22Rv1 (cell line): ENCODE measurements at regions not wholly inside any gene's neighbourhood (a gene's known extent, or its start where the extent isn't known, plus 50 kb on each side); places are given as distances from the start of the nearest gene placed in this dataset.

Experiments
- ZFX ChIP-seq: fragments of 450-650 bp; IDR thresholded peaks from 2 replicates; pipeline ENCODE4 v1.6.1; 2017; ENCODE audit warnings: antibody characterized with exemption, borderline replicate concordance
- TF ChIP-seq, protein P1 (sequence below): fragments of 450-650 bp; IDR thresholded peaks from 2 replicates; pipeline ENCODE4 v1.5.1; 2017; ENCODE audit warnings: mild to moderate bottlenecking

DNA sequence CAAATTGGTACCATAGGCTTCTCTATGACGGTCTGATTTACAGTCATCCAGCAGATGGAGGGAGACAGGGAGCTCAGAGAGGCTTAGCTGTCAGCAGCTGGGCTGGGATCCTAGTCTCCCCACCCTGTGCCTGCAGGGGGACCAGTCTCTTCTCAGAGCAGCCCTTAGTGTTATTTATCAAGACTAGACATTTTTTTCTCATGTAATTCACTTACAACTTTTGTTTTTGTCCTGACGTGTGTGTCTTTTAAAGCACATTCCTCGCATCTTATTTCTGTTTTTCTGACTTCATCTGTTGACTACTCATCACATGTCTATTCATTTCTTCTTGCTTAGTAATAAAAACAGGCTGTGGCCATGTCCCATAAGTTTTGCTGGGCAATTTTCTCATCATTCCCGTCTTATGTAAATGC, 116.1 kb downstream of the KLF13 start:
- TF ChIP-seq, protein P1, sequence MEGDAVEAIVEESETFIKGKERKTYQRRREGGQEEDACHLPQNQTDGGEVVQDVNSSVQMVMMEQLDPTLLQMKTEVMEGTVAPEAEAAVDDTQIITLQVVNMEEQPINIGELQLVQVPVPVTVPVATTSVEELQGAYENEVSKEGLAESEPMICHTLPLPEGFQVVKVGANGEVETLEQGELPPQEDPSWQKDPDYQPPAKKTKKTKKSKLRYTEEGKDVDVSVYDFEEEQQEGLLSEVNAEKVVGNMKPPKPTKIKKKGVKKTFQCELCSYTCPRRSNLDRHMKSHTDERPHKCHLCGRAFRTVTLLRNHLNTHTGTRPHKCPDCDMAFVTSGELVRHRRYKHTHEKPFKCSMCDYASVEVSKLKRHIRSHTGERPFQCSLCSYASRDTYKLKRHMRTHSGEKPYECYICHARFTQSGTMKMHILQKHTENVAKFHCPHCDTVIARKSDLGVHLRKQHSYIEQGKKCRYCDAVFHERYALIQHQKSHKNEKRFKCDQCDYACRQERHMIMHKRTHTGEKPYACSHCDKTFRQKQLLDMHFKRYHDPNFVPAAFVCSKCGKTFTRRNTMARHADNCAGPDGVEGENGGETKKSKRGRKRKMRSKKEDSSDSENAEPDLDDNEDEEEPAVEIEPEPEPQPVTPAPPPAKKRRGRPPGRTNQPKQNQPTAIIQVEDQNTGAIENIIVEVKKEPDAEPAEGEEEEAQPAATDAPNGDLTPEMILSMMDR: no peak
- no peak for TF ChIP-seq ZFX
